ENCODE measurements at regions not wholly inside any gene's neighbourhood (a gene's known extent, or its start where the extent isn't known, plus 50 kb on each side); places are given as distances from the start of the nearest gene placed in this dataset.

DNA sequence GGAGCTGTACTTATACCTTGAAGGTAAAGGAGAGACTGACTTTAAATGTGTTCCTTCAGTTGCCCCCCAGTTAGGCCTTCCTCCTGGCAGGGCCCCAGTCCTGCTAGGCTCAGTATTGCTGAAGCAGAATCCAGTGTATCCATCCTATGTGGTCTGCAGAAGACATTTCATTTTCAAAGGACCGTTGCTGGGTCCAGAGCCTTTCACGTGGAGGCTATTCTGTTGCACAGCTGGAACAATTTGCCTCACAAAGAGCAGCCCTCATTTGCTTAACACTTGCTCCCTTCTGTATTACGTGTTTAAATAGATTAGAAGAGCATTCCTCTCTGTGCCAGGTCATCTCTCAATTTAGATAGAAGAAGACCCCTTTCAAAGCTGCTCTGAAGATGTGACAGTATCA is 78.9 kb upstream of the CFAP20DC start:
- TF ChIP-seq, protein P1, sequence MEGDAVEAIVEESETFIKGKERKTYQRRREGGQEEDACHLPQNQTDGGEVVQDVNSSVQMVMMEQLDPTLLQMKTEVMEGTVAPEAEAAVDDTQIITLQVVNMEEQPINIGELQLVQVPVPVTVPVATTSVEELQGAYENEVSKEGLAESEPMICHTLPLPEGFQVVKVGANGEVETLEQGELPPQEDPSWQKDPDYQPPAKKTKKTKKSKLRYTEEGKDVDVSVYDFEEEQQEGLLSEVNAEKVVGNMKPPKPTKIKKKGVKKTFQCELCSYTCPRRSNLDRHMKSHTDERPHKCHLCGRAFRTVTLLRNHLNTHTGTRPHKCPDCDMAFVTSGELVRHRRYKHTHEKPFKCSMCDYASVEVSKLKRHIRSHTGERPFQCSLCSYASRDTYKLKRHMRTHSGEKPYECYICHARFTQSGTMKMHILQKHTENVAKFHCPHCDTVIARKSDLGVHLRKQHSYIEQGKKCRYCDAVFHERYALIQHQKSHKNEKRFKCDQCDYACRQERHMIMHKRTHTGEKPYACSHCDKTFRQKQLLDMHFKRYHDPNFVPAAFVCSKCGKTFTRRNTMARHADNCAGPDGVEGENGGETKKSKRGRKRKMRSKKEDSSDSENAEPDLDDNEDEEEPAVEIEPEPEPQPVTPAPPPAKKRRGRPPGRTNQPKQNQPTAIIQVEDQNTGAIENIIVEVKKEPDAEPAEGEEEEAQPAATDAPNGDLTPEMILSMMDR (IDR thresholded peaks at IDR 0.05; ENCODE audit: low read length), result no peak
- TF ChIP-seq EZH2phosphoT487 (IDR thresholded peaks at IDR 0.05; ENCODE audit: low read length), result no peak

Measured in MM.1S (cell line).